ENCODE measurements at regions not wholly inside any gene's neighbourhood (a gene's known extent, or its start where the extent isn't known, plus 50 kb on each side); places are given as distances from the start of the nearest gene placed in this dataset.

DNA sequence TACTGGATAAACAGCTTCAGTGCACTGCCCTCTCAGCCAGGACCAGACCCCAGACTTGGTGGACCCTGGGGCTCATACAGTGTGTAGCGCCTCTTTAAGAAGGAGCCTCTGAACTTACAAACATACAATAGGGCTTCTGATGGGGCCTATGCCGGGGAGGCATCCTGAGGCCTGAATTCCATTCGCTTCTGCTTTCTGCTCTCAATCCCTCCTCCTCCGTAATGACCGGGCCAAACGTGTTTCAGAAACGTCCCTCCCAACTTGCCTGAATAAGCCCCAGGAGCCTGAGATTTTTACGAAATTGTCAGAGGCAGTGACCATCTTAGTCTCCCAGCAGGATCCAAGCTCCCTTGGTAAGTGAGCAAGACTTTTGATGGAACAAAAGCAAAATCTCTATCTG is 128.1 kb upstream of the BOD1 start:
- no peak for DNase-seq

DNA sequence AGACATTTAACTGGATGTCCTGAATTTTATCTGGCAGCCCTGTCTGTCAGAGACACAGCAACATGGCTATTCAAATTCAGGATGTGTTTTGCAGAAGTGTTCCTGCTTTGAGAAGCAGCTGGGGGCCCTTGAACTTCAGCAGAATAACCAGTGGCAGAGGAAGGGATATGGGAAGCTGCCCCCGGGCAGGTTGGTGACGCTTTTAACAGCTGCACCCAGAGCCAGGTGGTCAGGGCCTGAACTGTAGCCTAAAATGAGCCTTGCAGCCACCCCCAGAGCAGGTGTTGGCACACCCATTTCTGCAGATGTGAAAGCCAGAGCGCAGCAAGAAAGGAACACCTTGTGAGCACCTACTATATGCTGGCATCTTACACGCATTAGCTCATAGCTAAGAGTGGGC is 128.7 kb upstream of the BOD1 start:
- peak; percentile 0 for DNase-seq

DNA sequence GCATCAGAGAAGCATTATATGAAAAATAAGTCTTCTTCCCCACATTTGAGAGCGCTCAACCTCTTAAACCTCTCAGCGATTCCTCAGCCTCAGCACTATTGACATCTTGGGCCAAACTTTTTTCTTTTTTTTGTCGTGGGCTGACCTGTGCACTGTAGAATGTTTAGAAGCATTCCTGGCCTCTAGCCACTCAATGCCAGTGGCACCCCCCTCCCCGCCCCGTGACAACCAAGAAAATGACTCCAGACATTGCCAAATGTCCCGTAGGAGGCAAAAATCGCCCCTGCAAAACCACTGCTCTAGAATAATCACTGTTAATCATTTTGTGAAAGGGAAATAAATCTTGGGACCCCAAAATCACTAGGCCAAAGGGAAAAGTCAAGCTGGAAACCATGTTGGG is 129.1 kb upstream of the BOD1 start:
- DNase-seq, result no peak

DNA sequence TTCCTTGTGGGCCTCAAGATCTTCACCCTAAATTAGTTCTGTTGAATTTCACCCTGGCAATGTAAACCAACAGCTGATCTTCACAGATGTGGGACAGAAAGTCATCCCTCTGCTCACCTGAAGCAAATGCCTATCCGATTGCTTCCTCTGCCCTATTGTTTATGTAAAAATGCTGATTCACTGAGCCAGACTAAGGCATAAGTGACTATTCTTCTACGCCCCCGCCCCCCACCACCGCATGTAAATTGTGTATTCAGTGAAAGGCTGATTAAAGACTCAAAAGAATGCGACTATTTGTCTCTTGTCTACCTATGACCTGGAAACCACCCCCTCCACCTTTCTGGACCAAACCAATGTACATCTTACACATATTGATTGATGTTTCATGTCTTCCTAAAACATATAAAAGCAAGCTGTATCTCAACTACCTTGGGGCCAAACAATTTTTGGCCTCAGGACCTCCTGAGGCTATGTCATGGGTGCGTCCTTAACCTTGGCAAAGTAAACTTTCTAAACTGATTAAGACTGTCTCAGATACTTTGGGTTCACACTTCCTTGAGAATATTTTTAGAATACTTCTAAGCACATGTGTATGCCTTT is 129.7 kb upstream of the BOD1 start:
- DNase-seq, result no peak

DNA sequence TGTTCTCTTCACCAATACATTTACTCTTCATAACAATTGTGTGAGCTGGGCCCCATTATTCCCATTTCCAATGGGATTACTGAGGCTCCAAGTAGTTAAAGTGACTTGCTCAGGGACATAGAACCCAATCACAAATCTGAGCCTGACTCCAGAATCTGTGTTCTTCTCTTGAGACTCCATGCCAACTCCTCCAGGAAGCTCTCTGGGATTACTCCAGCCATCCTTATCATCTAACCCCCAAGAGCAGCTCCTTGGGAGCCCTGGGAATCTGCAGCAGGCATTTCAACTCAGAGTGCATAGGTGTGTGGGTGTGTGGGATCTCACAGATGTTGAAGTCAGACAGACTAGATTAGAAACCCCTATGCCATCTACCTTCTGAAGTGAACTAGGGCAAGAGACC is 131.4 kb upstream of the BOD1 start:
- DNase-seq, result no peak

- DNase-seq, result no peak
Measured at GRCh38 chr5:173750538-173751265, 134.3 kb upstream of the BOD1 start.

- DNase-seq, result no peak
Measured at GRCh38 chr5:173751266-173751600, 134.8 kb upstream of the BOD1 start.

GRCh38 chr5:173752653-173753052 is 135.5 kb upstream of the CPEB4 start:
- no peak for DNase-seq

GRCh38 chr5:173753307-173754168 is 134.6 kb upstream of the CPEB4 start:
- DNase-seq, result peak; percentile 20

DNA sequence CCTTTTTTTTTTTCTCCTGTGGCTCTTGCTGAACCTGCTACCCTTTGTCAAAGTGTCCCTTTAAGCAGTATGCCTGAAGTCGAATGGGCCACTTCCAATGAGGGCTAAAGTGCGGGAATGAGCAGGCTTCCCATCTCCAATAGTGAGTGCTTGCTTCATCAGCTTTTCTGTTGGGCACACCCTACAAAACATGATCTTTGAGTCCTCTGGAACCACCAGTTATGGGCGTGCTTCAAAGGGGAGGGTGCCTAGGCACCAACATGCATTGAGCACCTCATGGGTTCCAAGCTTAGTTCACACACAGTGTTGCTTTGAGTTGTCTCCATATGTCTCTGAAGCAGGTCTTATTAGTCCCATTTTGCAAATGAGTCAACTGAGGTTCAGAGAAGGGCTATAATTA is 132.8 kb upstream of the CPEB4 start:
- no peak for DNase-seq

DNA sequence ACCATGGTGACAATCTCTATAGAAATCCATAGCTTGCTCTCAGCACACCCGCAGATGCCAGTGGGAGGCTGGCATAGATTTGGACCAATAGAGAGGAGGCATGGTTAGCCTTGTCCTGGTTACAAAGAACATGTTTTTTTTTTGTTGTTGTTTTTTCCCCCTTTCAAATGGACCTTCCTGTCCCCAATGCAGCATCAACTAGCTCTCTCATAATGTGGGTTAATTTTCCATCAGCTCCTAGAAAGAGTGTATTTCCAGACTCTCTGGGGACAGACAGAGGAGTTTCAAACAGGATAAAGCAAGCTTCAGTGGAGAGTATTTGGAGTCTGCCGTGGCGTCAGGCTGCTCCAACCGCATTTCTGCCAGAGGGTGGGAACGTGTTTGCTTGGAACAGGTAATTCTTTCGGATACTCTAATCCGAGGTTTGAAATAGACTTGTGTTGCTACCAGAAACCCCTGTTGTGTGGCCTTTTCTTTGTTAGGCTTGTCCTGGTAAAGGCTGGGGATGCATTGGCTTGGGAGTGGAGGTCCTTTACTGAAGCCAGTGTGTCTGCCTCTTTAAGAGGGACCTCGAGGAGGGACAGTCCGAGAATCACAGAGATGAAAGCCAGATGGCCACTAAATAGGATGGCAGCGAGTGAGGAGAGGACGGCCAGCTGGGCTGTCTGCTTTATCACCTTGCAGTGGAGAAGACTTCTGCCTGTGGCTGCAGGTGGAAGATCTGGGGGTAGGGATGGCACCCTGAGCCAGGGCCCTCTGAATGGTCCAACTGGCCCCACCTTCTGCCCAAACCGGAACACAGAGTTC is 130.5 kb upstream of the CPEB4 start:
- DNase-seq, result peak; percentile 54

GRCh38 chr5:173758676-173759075 is 129.5 kb upstream of the CPEB4 start:
- no peak for DNase-seq

DNA sequence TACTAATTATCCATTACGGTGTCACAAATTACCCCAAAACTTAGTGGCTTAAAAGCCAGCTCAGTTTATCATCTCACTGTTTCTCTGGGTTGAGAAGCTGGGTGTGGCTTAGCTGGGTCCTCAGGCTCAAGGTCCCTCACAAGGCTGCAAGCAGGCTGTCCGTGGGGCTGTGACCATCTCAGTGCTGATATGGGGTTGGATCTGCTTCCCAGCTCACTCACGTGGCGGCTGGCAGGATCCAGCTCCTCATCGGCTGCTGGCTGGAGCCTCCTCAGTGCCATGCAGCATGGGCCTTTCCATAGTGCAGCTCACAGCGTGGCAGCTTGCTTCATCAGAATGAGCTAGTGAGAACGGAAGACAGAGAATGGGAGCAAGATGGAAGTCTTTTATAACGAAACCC is 128.5 kb upstream of the CPEB4 start:
- no peak for DNase-seq

DNA sequence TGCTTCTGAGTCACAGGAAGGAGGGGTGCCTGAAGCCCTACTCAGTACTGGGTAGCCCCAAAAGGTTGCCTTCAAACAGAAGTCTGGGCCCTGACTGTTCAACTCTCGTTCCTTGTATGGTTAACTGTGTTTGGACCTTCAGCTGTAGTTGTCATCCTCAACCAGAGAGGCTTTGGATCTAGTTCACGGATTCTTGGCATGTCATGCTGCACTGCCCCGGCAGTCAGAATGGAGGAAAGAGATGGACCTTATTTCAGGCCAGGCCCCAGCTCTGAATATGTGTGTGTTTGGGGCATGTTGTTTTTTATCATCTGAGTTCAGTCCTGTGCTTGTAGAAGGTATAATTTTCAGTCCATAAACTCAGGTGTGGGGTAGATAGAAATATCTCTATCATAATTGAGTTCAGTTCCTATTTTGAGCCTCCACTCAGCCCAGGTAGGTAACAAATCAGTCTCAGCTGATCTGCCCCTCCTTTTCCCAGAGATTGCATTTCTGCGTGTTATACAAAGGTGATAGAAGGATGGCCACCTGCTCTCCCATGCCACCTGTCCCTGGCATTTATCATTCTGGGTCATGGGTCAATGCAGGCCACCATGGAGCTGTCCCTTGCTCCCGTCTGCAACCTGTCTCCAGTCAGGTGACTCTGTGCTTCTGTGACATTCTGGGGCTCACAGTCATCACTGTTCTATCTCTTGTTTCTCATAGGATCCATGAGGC is 127.5 kb upstream of the CPEB4 start:
- no peak for DNase-seq

DNA sequence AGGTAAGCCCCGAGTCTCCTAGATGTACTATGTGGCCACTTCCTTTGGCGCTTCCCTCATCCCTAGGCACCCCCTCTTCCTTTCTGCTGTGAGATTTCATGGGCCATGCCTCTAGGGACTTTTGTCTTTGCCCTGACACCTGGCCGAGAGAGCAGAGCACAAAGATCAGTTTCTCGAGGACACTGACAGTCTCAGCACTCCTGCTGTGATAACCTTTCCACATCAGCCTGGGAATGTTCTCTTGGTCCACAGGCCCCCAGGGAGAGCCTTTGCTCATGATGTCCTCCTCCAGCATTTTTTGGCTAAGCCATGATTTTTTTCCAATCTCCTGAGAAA is 127.0 kb upstream of the CPEB4 start:
- no peak for DNase-seq

DNA sequence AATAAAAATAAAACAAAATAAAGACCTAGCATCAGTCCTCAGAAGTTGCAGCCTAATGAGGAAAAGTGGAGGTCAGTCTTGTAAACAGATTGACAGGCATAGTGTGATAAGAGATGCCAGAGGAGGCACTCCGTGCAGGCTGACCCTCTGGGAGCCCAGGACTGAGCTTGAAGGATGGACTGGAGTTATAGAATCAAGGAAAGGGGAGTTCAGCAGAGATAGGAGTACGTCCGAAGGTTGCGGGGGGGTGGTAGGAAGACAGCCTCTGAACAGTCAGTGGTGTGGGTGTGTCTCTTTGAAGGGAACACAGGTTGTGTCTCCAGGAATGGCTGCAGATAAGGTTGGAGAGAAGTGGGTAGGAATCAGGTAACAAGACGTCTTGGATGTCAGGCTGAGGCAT is 126.1 kb upstream of the CPEB4 start:
- DNase-seq, result no peak

DNA sequence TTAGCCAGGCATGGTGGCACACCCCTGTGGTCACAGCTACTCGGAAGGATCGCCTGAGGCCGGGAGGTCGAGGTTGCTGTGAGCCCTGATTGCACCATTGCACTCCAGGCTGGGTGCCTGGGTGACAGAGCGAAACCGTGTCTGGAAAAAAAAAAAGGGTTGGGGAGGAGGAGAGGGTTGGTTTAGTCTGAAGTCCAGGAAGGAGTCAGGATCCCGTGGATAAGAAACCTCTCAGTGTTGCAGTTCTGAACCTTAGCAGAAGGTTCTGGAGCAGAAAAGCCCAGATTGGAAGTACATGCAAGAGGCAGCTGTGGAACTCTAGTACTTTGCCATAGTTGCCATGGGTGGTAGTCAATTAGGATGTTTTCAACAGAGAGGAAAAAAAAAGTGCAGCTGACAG is 125.2 kb upstream of the CPEB4 start:
- DNase-seq, result no peak

DNA sequence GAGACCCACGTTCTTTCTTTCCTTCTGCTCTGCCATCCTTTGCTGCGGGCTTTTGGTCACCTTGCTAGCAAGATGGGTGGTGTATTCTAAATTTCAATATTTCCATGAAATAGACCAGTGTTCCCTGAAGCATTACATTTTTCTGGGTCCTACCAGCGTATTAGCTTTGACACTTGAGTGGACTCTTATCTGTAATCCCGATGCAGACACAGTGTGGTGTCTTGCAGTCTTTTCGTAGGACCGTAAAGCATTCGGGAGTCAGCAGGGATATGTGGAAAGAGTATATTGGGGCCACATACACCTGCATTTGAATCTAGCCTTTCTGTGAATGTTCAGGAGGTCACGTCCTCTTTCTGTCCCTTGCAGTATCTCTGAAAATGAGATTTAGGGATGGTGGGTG is 124.7 kb upstream of the CPEB4 start:
- DNase-seq, result no peak

- no peak for DNase-seq
Measured at GRCh38 chr5:173764332-173765028, 123.7 kb upstream of the CPEB4 start.

- no peak for DNase-seq
Measured at GRCh38 chr5:173765029-173765644, 123.0 kb upstream of the CPEB4 start.

DNA sequence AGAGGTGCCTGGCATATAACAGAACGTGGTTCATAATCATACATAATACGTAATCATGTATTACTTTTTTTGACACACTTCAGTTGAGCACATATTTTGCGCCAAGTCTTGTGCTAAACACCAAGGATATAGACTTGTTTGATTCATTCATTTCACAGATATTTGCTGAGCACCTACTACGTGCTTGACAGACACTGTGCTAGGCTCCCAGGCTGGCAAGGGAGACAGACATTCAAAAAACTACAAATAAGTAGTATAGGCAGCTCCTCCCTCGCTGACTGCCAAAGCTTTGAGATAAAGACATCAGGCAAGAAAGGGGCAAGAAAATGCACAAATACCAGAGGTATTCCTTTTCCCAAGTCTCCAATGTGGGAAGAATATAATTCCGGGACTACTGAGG is 122.5 kb upstream of the CPEB4 start:
- no peak for DNase-seq

Data from NCI-H524 treated with DMSO at 0.1 percent for 48 hours (cell line).